SK-N-SH (cell line): ENCODE measurements at regions not wholly inside any gene's neighbourhood (a gene's known extent, or its start where the extent isn't known, plus 50 kb on each side); places are given as distances from the start of the nearest gene placed in this dataset.
A peak's percentile ranks its signal among the peaks of the same experiment; 100 is the strongest.

Experiments
- CTCF ChIA-PET: fragments of 300-600, 350-600 bp; formaldehyde crosslinking; extraction: SDS; loops from one replicate; lab custom pipeline; 2021; lab: Yijun Ruan, JAX
- POLR2A ChIA-PET: fragments of 350-600 bp; sonication (Branson Sonifier 250); formaldehyde crosslinking; extraction: SDS; loops from one replicate; lab custom pipeline; 2020; ENCODE audit warnings: antibody characterized with exemption, inconsistent platforms; lab: Yijun Ruan, JAX
- DNase-seq: peaks from one replicate; pipeline ENCODE4 v3.0.0; 2012
- H2AFZ ChIP-seq: fragments of 200-600 bp; sonication (generic); 2 replicates; pipeline ENCODE4 v1.8.1; 2016; ENCODE audit warnings: antibody characterized with exemption, mild to moderate bottlenecking, low read depth
- H3F3A ChIP-seq: fragments of 200-600 bp; sonication (generic); replicated peaks from 2 replicates; pipeline ENCODE3; 2016; ENCODE audit warnings: antibody characterized with exemption, mild to moderate bottlenecking; ENCODE audit not compliant: insufficient read depth
- H3K27ac ChIP-seq, 2 experiments: fragments of 200-500 bp in 1 of 2; fragments of 200-600 bp in 1 of 2; sonication (Bioruptor generic) in 1 of 2; sonication (generic), shearing (Covaris generic) in 1 of 2; 2 replicates each; pipeline versions ENCODE4 v1.5.1 to v1.6.1; 2014 to 2016; ENCODE audit warnings: low read depth in 2 of 2, inconsistent platforms in 1 of 2, low read length in 1 of 2, mild to moderate bottlenecking in 1 of 2, mixed read lengths in 1 of 2
- H3K27me3 ChIP-seq: fragments of 200-600 bp; sonication (generic), shearing (Covaris generic); 2 replicates; pipeline ENCODE4 v1.6.1; 2016; ENCODE audit warnings: mixed run types; ENCODE audit not compliant: insufficient read depth
- H3K36me3 ChIP-seq, 2 experiments: fragments of 200-500 bp in 1 of 2; fragments of 200-600 bp in 1 of 2; sonication (Bioruptor generic) in 1 of 2; sonication (generic) in 1 of 2; replicated peaks in 1 of 2; 2 replicates each; pipeline versions ENCODE3 to v1.5.1; 2014 to 2016; ENCODE audit warnings: low read length in 1 of 2, mild to moderate bottlenecking in 1 of 2; ENCODE audit not compliant: insufficient read depth in 2 of 2, control insufficient read depth in 1 of 2
- H3K4me1 ChIP-seq, 2 experiments: fragments of 200-500 bp in 1 of 2; fragments of 200-600 bp in 1 of 2; sonication (Bioruptor generic) in 1 of 2; sonication (generic), shearing (Covaris generic) in 1 of 2; 2 replicates each; pipeline versions ENCODE4 v1.5.1 to v1.6.1; 2014 to 2016; ENCODE audit warnings: low read depth in 1 of 2, low read length in 1 of 2, mixed run types in 1 of 2; ENCODE audit not compliant: insufficient read depth in 2 of 2, control insufficient read depth in 1 of 2
- H3K4me2 ChIP-seq: fragments of 200-600 bp; sonication (generic), shearing (Covaris generic); 2 replicates; pipeline ENCODE4 v1.6.1; 2017; ENCODE audit warnings: mixed run types
- H3K4me3 ChIP-seq, 2 experiments: fragments of 200-500 bp in 1 of 2; fragments of 200-600 bp in 1 of 2; sonication (Bioruptor generic) in 1 of 2; sonication (generic), shearing (Covaris generic) in 1 of 2; 2 replicates each; pipeline versions ENCODE4 v1.5.1 to v1.8.1; 2014 to 2016; ENCODE audit warnings: low read depth in 2 of 2, inconsistent platforms in 1 of 2, low read length in 1 of 2, mild to moderate bottlenecking in 1 of 2, mixed read lengths in 1 of 2, moderate library complexity in 1 of 2
- H3K79me2 ChIP-seq: fragments of 200-600 bp; sonication (generic); 2 replicates; pipeline ENCODE4 v1.8.1; 2017; ENCODE audit warnings: mild to moderate bottlenecking; ENCODE audit not compliant: insufficient read depth
- H3K9ac ChIP-seq: fragments of 200-600 bp; sonication (generic); 2 replicates; pipeline ENCODE4 v1.6.1; 2017; ENCODE audit warnings: mixed run types
- H3K9me2 ChIP-seq: fragments of 200-600 bp; sonication (generic); 2 replicates; pipeline ENCODE4 v1.6.1; 2017; ENCODE audit warnings: mixed run types
- H3K9me3 ChIP-seq: fragments of 200-600 bp; sonication (generic); 2 replicates; pipeline ENCODE4 v1.6.1; 2017; ENCODE audit warnings: mixed run types, mild to moderate bottlenecking, moderate library complexity
- H4K20me1 ChIP-seq: fragments of 200-600 bp; sonication (generic); 2 replicates; pipeline ENCODE4 v1.6.1; 2017; ENCODE audit warnings: mild to moderate bottlenecking, mixed run types; ENCODE audit not compliant: insufficient read depth
- ELF1 ChIP-seq: IDR thresholded peaks from 2 replicates; pipeline ENCODE4 v1.4.0; 2012
- FOSL2 ChIP-seq: IDR thresholded peaks from 2 replicates; pipeline ENCODE4 v1.4.0; 2012; ENCODE audit warnings: low read depth, mild to moderate bottlenecking, moderate library complexity, borderline replicate concordance
- GABPA ChIP-seq: IDR thresholded peaks from 2 replicates; pipeline ENCODE4 v1.4.0; 2012; ENCODE audit warnings: low read depth, mild to moderate bottlenecking
- GATA2 ChIP-seq: sonication (generic); formaldehyde crosslinking; IDR thresholded peaks from 2 replicates; pipeline ENCODE4 v1.5.0; 2020; ENCODE audit warnings: mild to moderate bottlenecking, missing genetic modification reagents
- MAX ChIP-seq: IDR thresholded peaks from 2 replicates; pipeline ENCODE4 v1.4.0; 2012; ENCODE audit warnings: low read depth
- NFIC ChIP-seq: IDR thresholded peaks from 2 replicates; pipeline ENCODE4 v1.4.0; 2012; ENCODE audit warnings: borderline replicate concordance
- PBX3 ChIP-seq: IDR thresholded peaks from 2 replicates; pipeline ENCODE4; 2012
- REST ChIP-seq: IDR thresholded peaks from 2 replicates; pipeline ENCODE4 v1.6.1; 2012; ENCODE audit warnings: mild to moderate bottlenecking, low read depth, low read length, moderate library complexity
- RXRA ChIP-seq: IDR thresholded peaks from 2 replicates; pipeline ENCODE4 v1.4.0; 2012; ENCODE audit warnings: low read depth, mild to moderate bottlenecking, borderline replicate concordance
- SIN3A ChIP-seq: IDR thresholded peaks from 2 replicates; pipeline ENCODE4 v1.6.1; 2012; ENCODE audit warnings: low read depth, mild to moderate bottlenecking, low read length, moderate library complexity, borderline replicate concordance
- SMC3 ChIP-seq: IDR thresholded peaks from 2 replicates; pipeline ENCODE4 v1.6.1; 2012; ENCODE audit warnings: low read depth, low read length, improper control_type of control experiment
- USF1 ChIP-seq: IDR thresholded peaks from 2 replicates; pipeline ENCODE4 v1.4.0; 2012; ENCODE audit warnings: low read depth, borderline replicate concordance
- YY1 ChIP-seq: IDR thresholded peaks from 2 replicates; pipeline ENCODE4 v1.4.0; 2012; ENCODE audit warnings: low read depth, mild to moderate bottlenecking
- WGBS: methylation state at CpG from one replicate; pipeline ENCODE4 v1.1.6; 2017; ENCODE audit warnings: low lambda C conversion rate; 5-methylcytosine and 5-hydroxymethylcytosine counted together

GRCh38 chr15:66933932-66934867 is 131.2 kb upstream of the SMAD3 start:
- 94% methylated on average over 8 of the region's 8 CpGs for WGBS
- H2AFZ ChIP-seq = no peak overlapping the region
- H3K36me3 ChIP-seq = no peaks in the 10 kb centered on the region
- H3F3A ChIP-seq = peaks cover 22% of the 10 kb centered on the region
- no peak overlapping the region for H3K27ac ChIP-seq
- no peaks in the 10 kb centered on the region for H3K9me3 ChIP-seq
- TF ChIP-seq FOSL2 = no peak
- no peak for TF ChIP-seq YY1
- TF ChIP-seq, all 33 proteins: peak for 0
- Histone ChIP-seq H3K4me3 (no peak overlapping the region), H3K9ac (no peak overlapping the region), H4K20me1 (no peaks in the 10 kb centered on the region), H3K79me2 (no peaks in the 10 kb centered on the region), H3K9me2 (no peaks in the 10 kb centered on the region), H3K27me3 (no peaks in the 10 kb centered on the region), H3K4me2 (no peak overlapping the region), H3K4me1 (peaks cover 19% of the 10 kb centered on the region in 2 experiments; a peak in 3 of 4 replicates)
- CTCF ChIA-PET = interaction anchor here (1.0 to 7.4 kb wide), 3 partner anchors 12 to 39 kb away, joined by 3 to 44 read pairs (median 4); no protein-coding TSS in a partner anchor
- no peak for DNase-seq
- POLR2A ChIA-PET = no interaction called here

GRCh38 chr15:66934868-66935520 is 130.4 kb upstream of the SMAD3 start:
- H3K4me1 ChIP-seq = peaks cover 19% of the 10 kb centered on the region in 2 experiments; a peak in 3 of 4 replicates
- DNase-seq = no peak
- ChIA-PET POLR2A (no interaction called here), CTCF (interaction anchor here (7.4 kb wide), 1 partner anchor 11 kb away, joined by 44 read pairs; no protein-coding TSS in a partner anchor)
- no peaks in the 10 kb centered on the region for H3K36me3 ChIP-seq
- peaks cover 22% of the 10 kb centered on the region for H3F3A ChIP-seq
- no peaks in the 10 kb centered on the region for H3K79me2 ChIP-seq
- H3K9ac ChIP-seq = no peak overlapping the region
- no peak overlapping the region for H3K4me2 ChIP-seq
- no peaks in the 10 kb centered on the region for H4K20me1 ChIP-seq
- 100% methylated on average over 2 of the region's 3 CpGs for whole genome bisulfite sequencing
- H3K9me2 ChIP-seq = no peaks in the 10 kb centered on the region
- TF ChIP-seq NFIC = no peak
- H2AFZ ChIP-seq = no peak overlapping the region
- no peaks in the 10 kb centered on the region for H3K27me3 ChIP-seq
- H3K4me3 ChIP-seq = no peak overlapping the region
- no peaks in the 10 kb centered on the region for H3K9me3 ChIP-seq
- H3K27ac ChIP-seq = no peak overlapping the region

- peaks cover 22% of the 10 kb centered on the region for H3F3A ChIP-seq
- H3K9me2 ChIP-seq = no peaks in the 10 kb centered on the region
- no peaks in the 10 kb centered on the region for H3K9me3 ChIP-seq
- H3K4me3 ChIP-seq = no peak overlapping the region
- POLR2A ChIA-PET = no interaction called here
- H2AFZ ChIP-seq = peak overlapping the region; percentile 81; the same call in 1 of the 2 replicates
- H3K9ac ChIP-seq = no peak overlapping the region
- H4K20me1 ChIP-seq = no peaks in the 10 kb centered on the region
- peaks cover 19% of the 10 kb centered on the region in 2 experiments; a peak in 3 of 4 replicates for H3K4me1 ChIP-seq
- H3K27ac ChIP-seq = no peak overlapping the region
- 75% methylated on average over 7 of the region's 7 CpGs for WGBS
- DNase-seq = no peak
- no peaks in the 10 kb centered on the region for H3K27me3 ChIP-seq
- no peaks in the 10 kb centered on the region for H3K79me2 ChIP-seq
- no peak overlapping the region; the same call in 1 of the 2 replicates for H3K4me2 ChIP-seq
- no peaks in the 10 kb centered on the region for H3K36me3 ChIP-seq
- CTCF ChIA-PET = interaction anchor here (0.6 to 7.4 kb wide), 4 partner anchors 11 to 453 kb away, joined by 3 to 44 read pairs (median 4); no protein-coding TSS in a partner anchor
- no peak for TF ChIP-seq SIN3A
- TF ChIP-seq RXRA = no peak
- no peak for TF ChIP-seq SMC3
- TF ChIP-seq FOSL2 = no peak
- TF ChIP-seq GABPA = no peak
- no peak for TF ChIP-seq GATA2 (CRISPR knock-in tag)
- TF ChIP-seq NFIC = no peak
- TF ChIP-seq ELF1 = no peak
- no peak for TF ChIP-seq REST
- TF ChIP-seq MAX = no peak
- no peak for TF ChIP-seq USF1
- no peak for TF ChIP-seq PBX3
These were observed 129.7 kb upstream of the SMAD3 start for GRCh38 chr15:66935688-66936087.
